NCI-H2081 (cell line): ENCODE measurements at regions not wholly inside any gene's neighbourhood (a gene's known extent, or its start where the extent isn't known, plus 50 kb on each side); places are given as distances from the start of the nearest gene placed in this dataset.
"Not testable (repeated sequence)": the region's sequence is repeated elsewhere in the genome, so short reads cannot be mapped to it uniquely, and the experiment has no call there.

Source experiments
- DNase-seq, 2 experiments: peaks; one replicate each; lab custom pipeline; 2025; lab: John Stamatoyannopoulos, UW

DNA sequence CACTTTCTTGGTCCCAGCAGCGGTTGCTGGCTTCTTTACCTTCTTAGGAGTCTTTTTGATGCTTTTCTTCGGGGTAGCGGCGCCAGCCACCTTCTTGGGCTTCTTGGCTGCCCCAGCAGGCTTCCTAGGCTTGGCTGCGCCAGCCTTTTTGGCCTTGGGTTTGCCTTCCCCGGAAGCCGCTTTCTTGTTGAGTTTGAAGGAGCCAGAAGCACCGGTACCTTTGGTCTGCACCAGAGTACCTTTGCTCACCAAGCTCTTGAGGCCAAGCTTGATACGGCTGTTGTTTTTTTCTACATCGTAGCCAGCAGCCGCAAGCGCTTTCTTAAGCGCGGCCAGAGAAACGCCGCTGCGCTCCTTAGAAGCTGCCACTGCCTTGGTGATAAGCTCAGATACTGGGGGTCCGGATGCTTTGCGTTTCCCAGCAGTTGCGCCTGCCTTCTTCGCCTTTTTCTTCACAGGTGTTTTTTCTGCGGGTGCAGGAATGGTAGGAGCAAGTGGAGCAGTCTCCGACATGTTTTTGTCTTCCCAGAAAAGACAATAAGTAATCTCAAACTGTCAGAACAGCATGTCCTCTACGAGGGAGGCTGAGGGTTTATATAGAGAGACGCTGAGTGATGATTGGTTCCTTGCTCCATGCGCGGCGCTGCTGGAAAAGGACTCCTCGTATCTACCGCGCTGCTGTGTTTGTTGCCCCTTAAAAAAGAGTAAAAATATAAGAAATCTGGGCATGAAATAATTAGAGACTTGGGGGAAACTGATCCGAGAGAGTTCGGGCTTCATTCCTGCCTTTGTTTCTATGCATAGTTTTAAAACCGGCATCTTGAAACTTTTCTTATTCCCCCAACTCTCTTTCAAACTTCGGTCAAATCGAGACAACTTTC is 130.3 kb upstream of the BTN3A2 start:
- peak; percentile 18 to 46 for DNase-seq

DNA sequence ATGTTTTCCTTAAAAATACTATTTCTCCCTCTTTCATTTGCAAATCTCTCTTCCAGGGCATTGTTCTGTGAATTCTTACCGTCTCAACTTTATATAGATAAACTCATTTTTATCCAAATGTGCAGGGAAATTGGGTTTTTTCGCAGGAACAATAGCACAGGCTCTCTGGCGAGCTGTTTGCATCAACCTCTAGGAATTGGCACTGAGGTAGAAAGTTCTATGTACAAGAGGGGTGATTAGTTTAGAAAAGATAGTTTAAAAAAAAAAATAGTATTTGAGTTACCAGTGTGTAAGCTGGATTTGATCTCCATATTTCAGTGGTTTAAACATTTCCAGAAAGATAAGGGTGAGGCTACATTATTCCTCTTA is 129.7 kb upstream of the BTN3A2 start:
- no peak for DNase-seq

DNA sequence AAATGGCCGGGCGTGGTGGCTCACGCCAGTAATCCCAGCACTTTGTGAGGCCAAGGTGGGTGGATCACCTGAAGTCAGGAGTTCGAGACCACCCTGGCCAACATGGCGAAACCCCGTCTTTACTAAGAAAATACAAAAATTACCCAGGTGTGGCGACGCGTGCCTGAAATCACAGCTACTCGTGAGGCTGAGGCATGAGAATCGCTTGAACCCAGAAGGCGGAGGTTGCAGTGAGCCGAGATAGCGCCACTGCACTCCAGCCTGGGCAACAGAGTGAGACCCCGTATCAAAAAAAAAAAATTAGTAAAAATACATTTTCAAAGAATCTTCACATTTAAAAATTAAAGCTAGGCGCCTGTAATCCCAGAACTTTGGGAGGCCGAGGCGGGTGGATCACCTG is 125.6 kb upstream of the BTN3A2 start:
- DNase-seq = not testable (repeated sequence)

DNA sequence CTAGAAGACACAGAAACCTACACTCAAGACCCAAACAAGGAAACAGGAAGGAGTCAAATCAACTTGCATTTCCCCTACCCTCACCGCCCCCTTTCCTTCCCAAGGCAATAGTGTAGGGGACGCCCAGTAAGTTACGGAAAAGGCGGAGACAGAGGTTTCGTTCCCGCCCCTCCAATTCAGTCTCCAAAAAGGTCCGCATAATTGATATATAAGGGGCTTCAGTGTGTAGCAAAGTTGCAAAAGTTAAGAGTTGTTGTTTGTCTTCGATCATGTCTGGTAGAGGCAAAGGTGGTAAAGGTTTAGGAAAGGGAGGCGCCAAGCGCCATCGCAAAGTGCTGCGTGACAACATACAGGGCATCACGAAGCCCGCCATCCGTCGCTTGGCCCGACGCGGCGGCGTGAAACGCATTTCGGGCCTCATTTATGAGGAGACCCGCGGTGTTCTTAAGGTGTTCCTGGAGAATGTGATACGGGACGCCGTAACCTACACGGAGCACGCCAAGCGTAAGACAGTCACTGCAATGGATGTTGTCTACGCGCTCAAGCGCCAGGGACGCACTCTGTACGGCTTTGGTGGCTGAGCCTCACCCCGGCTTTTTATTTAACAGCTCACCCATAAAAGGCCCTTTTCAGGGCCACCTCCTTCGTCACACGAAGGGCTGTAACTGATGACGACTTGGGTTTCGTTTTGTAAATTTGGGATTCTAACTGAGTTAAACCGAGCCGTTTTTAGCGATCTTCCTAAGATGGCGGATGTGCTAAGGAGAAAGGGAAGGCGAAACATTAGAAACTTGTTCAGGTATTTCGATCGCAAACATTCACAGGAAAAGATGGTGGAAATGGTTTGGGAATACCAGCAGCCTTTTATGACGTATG is 124.6 kb upstream of the BTN3A2 start:
- DNase-seq = no peak

DNA sequence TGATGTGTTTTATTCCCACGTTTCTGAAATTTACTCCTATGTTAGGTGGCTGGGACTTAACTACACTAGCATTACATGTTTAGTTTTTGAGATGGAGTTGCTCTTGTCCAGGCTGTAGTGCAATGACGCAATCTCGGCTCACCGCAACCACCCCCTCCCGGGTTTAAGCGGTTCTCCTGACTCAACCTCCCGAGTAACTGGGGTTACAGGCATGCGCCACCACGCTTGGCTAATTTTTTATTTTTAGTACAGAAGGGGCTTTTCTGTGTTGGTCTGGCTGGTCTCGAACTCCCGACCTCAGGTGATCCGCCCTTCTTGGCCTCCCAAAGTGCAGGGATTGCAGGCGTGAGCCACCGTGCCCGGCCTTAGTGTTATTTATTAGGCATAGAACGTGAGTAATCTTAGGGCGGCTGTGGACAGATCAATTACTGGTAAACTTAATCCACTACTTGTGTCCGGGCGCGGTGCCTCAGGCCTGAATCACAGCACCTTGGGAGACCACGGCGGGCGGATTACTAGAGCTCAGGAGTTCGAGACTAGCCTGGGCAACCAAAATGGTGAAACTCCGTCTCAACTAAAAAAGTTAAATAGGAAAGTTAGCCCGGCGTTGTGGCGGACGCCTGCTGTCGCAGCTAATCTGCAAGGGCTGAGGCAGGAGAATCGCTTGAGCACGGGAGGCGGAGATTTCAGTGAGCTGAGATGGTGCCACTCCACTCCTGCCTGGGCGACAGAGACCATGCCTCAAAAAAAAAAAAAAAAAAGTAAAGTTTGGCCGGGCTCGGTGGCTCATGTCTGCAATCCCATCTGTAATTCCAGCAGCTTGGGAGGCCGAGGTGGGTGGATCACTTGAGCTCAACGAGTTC is 123.7 kb upstream of the BTN3A2 start:
- no peak for DNase-seq

DNA sequence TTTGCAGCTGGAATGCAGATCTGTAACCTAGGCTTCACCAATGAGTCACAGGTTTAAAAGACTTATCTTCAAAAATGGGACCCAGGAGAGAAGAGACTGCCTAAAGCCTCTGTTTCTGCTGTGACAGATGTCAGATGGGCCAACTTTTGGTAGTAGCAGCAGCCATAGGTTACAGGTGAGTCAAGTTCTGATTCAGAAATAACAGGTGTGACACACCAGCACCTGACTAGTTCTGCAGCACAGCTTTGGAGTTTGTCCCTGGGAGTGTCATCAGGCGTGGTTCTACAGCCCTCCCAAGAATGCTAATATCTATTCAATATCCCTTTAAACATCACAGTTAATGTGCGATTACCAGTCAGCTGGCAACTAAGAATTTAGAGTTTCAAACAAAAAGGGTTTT is 121.9 kb upstream of the BTN3A2 start:
- no peak for DNase-seq

DNA sequence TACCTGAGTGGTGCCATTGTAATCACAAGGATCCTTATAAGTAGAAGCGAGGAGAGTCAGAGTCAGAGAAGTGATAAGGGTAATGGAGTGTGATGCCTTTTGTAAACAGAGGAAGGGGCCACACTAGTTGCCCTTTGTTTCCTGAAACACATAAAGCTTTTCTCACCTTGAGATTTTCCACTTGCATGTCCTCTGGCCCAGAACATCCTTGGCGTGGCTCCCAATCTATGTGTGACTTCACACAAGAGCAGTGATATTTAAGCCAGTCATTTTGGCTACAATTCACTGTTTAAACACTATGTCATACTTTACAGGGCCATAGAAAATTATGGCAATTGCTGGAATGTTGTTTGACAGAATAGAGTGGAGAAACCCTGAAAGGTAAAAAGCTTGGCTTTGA is 121.2 kb upstream of the BTN3A2 start:
- peak; percentile 19 to 62 for DNase-seq

DNA sequence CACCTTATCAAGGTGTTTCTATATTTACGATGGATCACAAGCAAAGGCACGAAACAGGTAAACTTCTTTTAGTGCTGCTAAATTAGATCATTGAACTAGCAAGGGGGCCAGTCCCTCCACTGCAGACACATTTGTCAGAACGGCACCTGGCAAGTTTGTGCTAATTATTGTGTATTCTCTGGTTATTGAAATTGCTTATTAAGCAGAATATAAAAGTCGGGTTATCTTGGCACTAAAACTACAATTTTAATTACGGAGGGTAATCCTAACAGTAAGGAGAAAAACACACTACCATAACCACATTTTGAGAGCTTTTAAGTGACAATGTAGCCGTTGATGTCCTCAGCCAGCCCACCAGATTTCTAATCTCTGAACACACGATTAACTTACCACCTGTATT is 118.9 kb upstream of the BTN3A2 start:
- DNase-seq = no peak

DNA sequence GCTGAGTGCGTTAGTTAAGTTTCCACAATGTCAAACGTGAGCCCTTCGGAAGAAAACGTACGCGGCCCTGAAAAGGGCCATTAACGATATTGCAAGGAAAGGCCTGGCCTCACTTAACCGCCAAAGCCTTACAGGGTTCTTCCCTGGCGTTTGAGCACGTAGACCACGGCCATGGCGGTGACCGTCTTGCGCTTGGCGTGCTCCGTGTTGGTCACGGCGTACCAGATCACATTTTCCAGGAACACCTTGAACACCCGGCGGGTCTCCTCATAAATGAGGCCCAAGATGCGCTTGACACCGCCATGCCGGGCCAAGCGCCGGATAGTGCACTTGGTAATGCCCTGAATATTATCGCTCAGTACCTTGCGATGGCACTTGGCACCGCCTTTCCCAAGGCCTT is 118.4 kb upstream of the BTN3A2 start:
- no peak for DNase-seq

DNA sequence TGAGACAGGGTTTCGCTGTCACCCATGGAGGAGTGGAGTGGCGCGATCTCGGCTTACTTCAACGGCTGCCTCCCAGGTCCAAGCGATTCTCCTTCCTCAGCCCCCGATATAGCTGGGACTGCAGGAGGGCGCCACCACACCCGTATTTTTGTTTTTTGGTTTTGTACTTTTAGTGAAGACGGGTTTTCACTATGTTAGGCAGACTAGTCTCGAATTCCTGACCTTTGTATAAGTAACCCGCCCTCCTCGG is 115.4 kb upstream of the BTN3A2 start:
- DNase-seq = peak in 1 of 2 experiments; percentile 55

DNA sequence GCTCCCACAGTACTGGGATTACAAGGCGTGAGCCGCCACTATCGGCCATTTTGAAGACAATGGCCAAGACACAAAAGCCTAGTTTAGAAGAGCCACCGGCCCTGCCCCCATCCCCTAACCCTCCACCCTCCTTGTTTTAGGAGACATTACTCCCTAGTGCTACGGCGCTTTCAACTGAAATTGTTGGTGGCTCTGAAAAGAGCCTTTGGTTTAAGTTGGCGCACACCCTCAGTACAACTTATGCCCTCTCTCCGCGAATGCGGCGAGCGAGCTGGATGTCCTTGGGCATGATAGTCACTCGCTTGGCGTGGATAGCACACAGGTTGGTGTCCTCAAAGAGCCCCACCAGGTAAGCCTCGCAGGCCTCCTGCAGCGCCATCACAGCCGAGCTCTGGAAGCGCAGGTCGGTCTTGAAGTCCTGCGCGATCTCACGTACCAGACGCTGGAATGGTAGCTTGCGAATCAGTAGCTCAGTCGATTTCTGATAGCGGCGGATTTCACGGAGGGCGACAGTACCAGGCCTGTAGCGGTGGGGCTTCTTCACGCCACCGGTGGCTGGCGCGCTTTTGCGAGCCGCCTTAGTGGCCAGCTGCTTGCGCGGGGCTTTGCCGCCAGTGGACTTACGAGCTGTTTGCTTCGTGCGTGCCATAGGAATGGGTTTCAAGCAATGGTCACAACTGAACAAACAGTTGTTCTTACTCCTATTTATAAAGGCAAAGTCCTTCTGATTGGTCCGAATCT is 114.9 kb upstream of the BTN3A2 start:
- DNase-seq = peak; percentile 68 to 86

DNA sequence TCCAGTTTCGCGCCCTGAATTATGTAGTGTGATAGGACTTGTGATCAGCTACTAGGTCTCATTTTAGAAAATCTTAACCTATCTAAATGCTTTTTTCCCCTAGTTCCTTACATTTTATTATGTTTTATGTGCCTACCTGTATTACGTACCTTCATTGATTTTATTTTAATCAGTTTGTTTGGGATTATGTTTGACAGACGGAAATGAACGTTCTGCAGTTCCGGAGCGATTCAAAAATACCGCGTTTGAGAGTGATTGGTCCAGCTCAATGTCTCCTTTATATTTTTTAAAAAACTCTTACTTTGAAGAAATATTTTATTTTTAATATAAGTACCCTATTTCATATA is 114.3 kb upstream of the BTN3A2 start:
- DNase-seq = no peak

DNA sequence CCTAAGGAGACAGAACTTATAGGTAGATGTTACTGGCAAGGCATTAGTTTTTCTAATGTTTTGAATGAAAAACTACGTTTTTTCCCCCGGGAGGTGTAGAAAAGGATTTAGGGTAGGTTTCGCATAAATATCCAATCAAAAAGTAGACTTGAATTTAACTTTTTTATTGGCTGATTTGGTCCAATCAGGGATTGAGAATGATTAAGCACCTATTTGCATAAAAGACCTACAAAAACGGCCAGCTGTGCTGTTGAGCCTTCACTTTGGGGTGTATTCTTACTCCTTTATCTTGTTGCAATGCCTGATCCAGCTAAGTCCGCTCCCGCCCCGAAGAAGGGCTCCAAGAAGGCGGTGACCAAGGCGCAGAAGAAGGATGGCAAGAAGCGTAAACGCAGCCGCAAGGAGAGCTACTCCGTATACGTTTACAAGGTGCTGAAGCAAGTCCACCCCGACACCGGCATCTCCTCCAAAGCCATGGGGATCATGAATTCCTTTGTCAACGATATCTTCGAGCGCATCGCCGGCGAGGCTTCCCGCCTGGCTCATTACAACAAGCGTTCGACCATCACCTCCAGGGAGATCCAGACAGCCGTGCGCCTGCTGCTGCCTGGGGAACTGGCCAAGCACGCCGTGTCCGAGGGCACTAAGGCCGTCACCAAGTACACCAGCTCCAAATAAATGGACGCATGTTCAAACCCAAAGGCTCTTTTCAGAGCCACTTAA is 113.5 kb upstream of the BTN3A2 start:
- DNase-seq = no peak

DNA sequence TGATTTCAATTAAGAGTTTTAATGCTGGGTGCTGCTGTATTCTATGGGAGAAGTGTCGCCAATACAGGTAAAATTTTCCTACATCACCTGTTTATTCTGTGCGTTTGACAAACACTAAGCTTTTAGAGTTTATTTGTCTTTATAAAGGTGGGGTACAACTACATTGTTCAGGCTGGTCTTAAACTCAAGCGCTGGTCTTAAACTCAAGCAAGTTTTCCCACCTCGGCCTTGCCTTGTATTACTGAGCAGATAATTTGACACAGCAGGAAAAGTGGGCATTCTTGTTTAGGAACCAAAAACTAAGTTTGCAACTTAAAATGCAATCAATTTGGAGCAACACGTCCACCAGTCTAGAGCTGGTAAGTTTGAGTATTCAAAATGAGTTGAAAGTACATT is 112.9 kb upstream of the BTN3A2 start:
- DNase-seq = no peak

DNA sequence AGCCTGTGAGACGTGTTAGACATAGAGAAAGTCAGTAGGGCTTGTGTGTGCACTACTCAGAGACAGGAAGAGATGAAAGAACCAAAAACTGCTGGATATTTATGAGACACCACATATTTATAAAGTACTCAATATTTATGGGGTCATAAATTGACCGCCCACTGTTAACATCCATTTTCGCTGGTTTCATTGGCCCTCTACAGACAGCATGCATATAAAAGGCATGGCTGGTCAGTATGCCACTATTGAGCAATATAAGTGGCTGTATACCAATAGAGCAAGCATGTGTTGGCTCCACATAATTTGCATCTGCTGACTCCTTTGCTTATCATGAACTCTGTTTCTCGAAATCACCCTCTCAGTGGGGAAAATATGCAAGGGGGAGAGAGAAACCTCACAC is 110.3 kb upstream of the BTN3A2 start:
- DNase-seq = no peak

DNA sequence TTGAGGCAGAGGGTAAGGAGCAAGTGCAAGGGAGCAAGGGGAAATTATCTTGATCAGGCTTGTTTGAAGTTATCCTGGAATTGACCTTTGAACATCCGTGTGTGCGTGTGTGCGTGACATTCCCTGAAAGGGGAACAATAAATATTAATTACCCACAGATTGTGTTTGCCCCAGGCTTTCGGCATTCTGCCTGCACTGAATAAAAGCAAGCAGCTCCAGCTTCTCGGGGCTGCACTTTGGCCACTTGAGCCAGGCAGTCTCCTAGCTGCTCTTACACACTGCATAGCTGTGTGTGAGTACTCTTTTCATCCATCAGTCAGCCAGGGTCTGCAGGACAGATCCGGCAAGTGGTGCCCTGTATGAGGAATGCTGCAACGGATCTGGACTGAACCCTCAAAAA is 107.7 kb upstream of the BTN3A2 start:
- no peak for DNase-seq

DNA sequence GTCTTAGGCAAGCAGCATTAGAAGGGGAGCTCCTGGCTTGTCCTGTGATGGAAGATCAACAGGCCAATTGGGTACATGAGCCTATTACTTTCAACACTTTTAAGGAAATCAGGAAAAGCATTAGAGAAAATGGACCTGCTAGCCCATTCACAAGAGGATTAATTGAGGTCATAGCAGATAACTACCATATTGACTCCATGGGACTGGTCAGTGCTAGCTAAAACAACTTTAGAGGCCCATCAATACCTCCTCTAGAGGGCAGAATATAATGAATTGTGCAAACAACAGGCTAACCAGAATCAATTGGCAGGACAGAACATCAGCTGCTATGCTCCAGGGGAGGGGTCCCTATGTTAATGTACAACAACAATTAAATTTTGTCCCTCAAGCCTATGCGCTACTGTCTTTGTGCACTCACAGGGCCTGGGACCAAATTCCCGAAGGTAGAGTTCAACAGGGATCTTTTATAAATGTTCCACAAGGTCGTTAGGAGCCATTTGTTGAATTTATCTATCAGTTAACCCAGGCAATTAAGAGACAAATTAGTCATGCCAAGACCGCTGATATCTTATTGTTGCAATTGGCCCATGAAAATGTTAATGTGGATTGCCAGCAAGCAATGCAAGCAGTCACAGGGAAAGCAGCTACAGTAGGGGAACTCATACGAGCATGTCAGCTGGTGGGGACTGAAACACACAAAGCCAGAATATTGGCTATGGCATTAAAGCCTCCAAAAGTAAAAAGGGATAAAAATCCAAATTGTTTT is 106.6 kb upstream of the BTN3A2 start:
- no peak for DNase-seq

DNA sequence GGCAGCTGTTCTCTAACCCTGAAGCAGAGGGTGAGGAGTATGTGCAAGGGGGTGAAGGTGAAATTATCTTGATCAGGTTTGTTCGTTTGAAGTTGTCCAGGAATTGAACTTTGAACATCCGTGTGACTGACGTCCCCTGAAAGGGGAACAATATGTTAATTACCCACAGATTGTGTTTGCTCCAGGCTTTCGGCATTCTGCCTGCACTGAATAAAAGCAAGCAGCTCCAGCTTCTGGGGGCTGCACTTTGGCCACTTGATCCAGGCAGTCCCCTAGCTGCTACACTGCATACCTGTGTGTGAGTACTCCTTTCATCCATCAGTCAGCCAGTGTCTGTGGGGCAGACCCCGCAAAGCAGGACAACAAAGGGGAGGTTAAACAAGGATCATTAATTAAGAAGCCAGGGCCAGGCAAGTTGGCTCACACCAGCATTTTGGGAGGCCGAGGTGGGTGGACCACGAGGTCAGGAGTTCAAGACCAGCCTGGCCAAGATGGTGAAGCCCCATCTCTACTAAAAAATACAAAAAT is 104.8 kb upstream of the BTN3A2 start:
- DNase-seq = no peak

DNA sequence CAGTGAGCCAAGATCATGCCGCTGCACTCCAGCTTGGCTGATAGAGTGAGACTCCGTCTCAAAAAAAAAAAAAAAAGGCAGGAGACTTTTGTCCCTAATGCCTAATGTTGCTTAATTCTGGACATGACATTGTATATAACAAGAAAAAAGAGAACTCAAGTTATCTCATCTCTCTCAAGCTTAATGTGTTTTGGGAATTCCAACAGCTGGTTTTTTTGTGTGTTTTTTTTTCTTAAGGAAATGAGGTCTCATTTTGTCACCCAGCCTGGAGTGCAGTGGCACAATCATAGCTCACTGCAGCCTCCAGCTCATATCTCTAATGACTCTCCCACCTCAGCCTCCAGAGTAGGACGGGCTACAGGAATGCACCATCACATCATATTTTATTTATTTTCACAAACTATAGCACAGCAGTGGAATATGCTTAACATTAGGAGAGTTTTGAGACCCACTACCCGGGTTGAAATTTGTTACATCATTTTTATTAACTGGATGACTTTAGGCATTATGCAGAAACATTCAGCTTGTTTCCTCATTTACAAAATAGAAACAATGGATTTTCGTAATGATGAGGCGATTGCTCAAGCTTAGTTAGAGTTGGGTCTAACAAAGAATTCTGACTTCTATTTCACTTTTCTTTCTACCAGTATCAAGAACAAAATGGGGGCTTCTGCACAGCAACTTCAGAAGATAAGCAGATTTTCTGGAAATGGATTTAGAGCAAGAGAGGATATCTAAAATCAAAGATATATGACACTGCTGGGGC is 104.1 kb upstream of the BTN3A2 start:
- no peak for DNase-seq

DNA sequence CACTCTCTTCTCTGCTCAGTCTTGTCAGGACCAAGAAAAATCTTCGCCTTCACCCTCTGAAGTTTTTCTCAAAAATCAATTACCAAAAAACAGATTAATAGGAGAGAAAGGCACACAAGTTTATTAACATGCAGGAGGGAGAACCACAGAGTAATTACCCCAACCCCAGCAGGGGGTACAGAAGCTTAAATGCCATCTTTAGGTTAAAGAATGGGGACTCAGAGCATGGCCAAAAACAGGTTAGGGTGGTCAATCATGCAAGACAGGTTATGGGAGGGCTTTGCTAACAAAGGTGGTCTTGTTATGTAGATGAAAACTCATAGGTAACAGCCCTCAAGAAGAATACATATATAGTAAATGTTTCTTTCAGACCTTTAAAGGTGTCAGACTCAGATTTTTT is 100.5 kb upstream of the BTN3A2 start:
- no peak for DNase-seq
